Urinary bladder (tissue), 3 donors: ENCODE measurements at regions not wholly inside any gene's neighbourhood (a gene's known extent, or its start where the extent isn't known, plus 50 kb on each side); places are given as distances from the start of the nearest gene placed in this dataset.
"Not testable (repeated sequence)": the region's sequence is repeated elsewhere in the genome, so short reads cannot be mapped to it uniquely, and the experiment has no call there.

Experiments used
- DNase-seq: peaks from one replicate; pipeline ENCODE4 v3.0.0-alpha.2; 2015; ENCODE audit errors: extremely low spot score
- H3K27ac ChIP-seq: one replicate; pipeline ENCODE4 v1.5.1; 2013; ENCODE audit warnings: low read depth, mild to moderate bottlenecking, moderate library complexity
- H3K36me3 ChIP-seq: one replicate; pipeline ENCODE4 v1.6.1; 2013; ENCODE audit warnings: mild to moderate bottlenecking, moderate library complexity; ENCODE audit not compliant: insufficient read depth
- H3K4me1 ChIP-seq: one replicate; pipeline ENCODE4 v1.6.1; 2013; ENCODE audit warnings: mild to moderate bottlenecking, moderate library complexity; ENCODE audit not compliant: insufficient read depth
- H3K4me3 ChIP-seq: one replicate; pipeline ENCODE4 v1.5.1; 2013; ENCODE audit warnings: low read depth, low read length
- WGBS: extraction: QIAGEN DNeasy Blood & Tissue Kit; methylation state at CpG from one replicate; pipeline ENCODE4 v1.1.7; 2013; 5-methylcytosine and 5-hydroxymethylcytosine counted together
- donor health status: healthy with polysubstance abuse.
- donor health status: healthy.

DNA sequence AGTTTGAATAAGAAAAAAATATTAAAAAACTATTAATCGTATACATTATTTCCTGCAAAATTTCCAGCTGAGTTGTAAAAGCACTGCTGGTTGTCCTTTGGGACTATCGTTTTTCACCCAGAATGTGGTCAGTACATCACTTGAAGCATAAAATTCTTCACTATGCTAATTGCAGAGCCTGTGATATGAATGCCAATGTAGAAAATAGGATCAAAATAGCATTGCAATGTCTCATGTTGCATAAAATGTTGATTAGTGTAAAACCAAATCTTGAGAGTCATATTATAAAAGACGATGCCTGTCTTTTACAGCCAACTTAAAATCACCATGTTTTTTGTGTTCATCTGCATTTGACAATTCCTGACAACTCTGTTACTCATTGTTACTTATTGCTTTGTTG is 207.7 kb downstream of the MMUT start:
- no peak overlapping the region for H3K4me3 ChIP-seq
- no peaks in the 10 kb centered on the region for H3K36me3 ChIP-seq
- no peak for DNase-seq
- no peaks in the 10 kb centered on the region for H3K4me1 ChIP-seq
- 90% methylated on average over 3 of the region's 3 CpGs for WGBS
- H3K27ac ChIP-seq: no peak overlapping the region

DNA sequence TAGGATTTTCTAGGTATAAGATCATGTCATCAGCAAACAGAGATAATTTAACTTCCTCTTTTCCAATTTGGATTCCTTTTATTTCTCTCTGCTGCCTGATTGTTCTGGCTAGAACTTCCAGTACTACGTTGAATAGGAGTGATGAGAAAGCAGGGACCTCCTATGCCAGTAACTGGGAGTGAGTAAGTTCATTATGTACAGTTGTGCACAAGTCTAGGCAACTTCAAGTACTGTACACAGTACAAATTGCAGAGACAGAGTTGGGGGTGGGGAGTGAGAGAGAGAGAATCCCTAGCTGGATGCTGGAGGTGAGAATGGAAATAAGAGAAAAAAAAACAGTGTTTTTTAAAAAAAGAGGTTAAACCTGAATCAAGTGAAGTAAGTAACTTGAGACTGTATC is 210.2 kb downstream of the MMUT start:
- WGBS: 49% methylated on average over 1 of the region's 1 CpG
- Histone ChIP-seq H3K4me1 (no peaks in the 10 kb centered on the region), H3K27ac (no peak overlapping the region), H3K36me3 (no peaks in the 10 kb centered on the region), H3K4me3 (no peak overlapping the region)
- DNase-seq: no peak

DNA sequence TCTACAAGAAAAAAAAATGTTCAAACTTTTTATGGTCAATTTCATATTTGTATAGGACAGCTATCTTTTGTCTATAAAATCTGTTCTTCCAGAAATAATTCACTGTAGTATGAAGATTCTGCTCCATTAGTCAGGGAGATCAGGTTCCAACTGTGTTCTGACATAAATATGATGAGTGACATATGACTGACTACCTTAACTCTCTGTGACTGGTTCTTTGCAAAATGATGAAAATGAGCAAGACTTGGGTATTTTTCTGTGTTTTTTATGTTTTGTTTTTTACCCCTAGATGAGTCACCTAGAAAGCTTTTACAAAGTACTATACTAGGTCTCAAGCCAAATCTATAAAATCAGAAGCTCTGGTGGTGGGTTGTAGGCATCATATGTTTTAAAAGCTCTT is 229.6 kb downstream of the MMUT start:
- DNase-seq: no peak

DNA sequence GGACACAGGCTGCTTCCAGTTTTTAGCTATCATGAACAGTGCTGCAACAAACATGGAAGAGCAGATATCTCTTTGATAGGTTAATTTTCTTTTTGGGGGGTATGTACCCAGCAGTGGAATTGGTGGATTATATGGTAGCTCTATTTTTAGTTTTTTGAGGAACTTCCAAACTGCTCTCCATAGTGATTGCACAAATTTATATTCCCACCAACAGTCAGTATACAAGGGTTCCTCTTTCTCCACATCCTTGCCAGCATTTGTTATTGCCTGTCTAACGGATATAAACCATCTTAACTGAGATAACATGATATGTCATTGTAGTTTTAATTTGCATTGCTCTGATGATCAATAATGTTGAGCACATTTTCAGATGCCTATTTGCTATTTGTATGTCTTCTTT is 237.6 kb downstream of the MMUT start:
- no peak overlapping the region for H3K27ac ChIP-seq
- WGBS: 70% methylated on average over 1 of the region's 1 CpG
- H3K4me1 ChIP-seq: no peaks in the 10 kb centered on the region
- no peak overlapping the region for H3K4me3 ChIP-seq
- H3K36me3 ChIP-seq: no peaks in the 10 kb centered on the region
- no peak for DNase-seq

More for the DNA sequence above, 229.6 kb downstream of the MMUT start:
- H3K4me1 ChIP-seq: no peaks in the 10 kb centered on the region
- H3K36me3 ChIP-seq: no peaks in the 10 kb centered on the region
- H3K4me3 ChIP-seq: no peak overlapping the region
- H3K27ac ChIP-seq: no peak overlapping the region

DNA sequence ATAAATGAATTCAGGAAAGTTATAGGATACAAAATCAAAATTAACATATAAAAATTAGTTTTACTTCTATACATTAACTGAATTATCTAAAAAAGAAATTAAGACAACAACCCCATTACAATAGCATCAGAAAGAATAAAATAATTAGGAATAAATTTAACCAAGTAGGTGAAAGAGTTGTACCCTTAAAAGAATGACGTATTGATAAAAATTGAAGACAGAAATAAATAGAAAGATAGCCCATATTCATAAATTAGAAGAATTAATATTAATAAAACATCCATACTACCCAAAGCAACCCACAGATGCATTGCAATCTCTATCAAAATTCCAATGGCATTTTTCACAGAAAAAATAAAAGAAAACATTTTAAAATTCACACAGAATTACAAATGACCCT is 242.8 kb downstream of the MMUT start:
- Histone ChIP-seq H3K27ac (no peak overlapping the region), H3K4me1 (no peaks in the 10 kb centered on the region), H3K4me3 (no peak overlapping the region), H3K36me3 (no peaks in the 10 kb centered on the region)
- no peak for DNase-seq
- WGBS: 81% methylated on average over 1 of the region's 1 CpG

DNA sequence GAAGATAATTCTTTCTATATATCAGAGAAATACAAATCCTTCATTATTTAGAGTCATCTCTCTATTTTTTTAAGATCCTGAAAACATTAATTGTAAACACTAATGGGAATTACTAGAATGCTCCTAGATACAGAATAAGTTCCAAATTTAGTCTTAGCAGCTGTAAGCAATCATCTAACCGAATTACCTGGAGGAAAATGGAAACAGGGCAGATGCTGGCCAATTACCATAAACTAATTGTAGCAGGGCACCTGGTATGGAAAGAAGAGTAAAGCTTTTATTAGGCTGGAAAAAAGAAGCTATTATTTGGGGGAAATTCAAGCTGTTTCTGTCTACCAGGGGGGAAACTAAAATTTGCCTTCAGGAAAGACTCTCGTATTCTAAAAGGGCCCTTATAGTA is 257.5 kb downstream of the MMUT start:
- DNase-seq: no peak
- Histone ChIP-seq H3K36me3 (no peaks in the 10 kb centered on the region), H3K27ac (no peak overlapping the region), H3K4me3 (no peak overlapping the region), H3K4me1 (no peaks in the 10 kb centered on the region)
- 82% methylated on average over 2 of the region's 2 CpGs for WGBS

DNA sequence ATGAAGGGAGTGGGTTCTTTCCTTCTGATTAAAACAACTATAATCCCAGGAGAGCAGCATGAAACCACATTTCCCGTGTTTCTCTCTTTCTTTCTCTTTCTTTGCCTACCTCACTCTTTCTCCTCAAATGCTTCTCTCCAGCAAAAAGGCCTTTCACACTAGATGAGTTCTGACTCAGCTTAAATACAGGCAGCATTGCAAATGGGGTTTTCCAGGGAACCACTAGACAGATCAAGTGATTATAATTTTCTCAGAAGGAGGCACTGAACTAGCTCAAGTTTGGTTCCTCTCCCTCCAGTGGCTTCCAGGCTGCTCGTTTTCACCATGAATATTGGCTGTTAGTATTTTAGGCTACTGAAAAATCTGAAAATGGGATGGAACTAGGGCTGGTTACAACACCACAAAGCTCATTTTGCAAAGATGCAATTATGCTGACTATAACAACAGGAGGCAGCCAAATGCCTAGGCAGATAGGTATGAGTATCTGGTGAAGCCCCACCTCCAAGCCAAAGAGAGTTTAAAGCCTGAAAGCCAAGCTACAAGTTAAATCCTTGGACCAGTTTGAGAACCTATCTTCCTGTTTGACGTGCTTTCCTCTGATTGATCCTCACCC is 260.0 kb downstream of the MMUT start:
- WGBS: 68% methylated on average over 3 of the region's 3 CpGs
- no peak overlapping the region for H3K4me3 ChIP-seq
- H3K36me3 ChIP-seq: no peaks in the 10 kb centered on the region
- no peak overlapping the region for H3K27ac ChIP-seq
- H3K4me1 ChIP-seq: no peaks in the 10 kb centered on the region
- no peak for DNase-seq

DNA sequence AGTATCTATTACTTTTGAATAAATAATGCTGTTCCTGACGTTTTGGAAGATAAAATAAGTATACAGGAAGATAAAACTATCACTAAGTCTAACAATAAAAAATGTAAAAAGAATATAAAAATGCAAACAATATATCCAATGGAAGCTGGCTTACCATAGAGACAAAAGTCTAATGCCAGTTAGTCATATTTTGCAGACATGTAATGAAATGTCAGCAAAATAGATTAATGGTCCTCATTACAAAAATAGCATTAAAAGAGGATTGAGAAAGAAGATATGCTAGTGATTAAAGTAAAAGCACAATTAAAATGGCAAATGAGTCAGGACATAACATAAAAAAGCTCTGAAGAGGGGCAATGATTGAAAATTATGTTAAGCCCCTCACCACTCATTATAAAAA is 265.0 kb downstream of the MMUT start:
- H3K4me3 ChIP-seq: no peak overlapping the region
- no peak overlapping the region for H3K27ac ChIP-seq
- WGBS: 13% methylated on average over 1 of the region's 1 CpG
- no peaks in the 10 kb centered on the region for H3K4me1 ChIP-seq
- DNase-seq: no peak
- no peaks in the 10 kb centered on the region for H3K36me3 ChIP-seq

DNA sequence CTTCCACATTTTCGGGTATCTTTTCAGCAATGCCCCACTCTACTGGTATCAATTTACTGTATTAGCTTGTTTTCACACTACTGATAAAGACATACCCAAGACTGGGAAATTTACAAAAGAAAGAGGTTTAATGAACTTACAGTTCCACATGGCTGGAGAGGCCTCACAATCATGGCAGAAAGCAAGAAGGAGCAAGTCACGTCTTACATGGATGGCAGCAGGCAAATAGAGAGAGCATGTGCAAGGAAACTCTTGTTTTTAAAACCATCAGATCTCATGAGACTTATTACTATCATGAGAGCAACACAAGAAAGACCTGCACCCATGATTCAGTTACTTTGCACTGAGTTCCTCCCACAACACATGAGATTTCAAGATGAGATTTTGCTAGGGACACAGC is 300.7 kb downstream of the MMUT start:
- not testable (repeated sequence) for H3K4me3 ChIP-seq, H3K27ac ChIP-seq, H3K36me3 ChIP-seq, H3K4me1 ChIP-seq, DNase-seq
- WGBS: 79% methylated on average over 2 of the region's 2 CpGs

DNA sequence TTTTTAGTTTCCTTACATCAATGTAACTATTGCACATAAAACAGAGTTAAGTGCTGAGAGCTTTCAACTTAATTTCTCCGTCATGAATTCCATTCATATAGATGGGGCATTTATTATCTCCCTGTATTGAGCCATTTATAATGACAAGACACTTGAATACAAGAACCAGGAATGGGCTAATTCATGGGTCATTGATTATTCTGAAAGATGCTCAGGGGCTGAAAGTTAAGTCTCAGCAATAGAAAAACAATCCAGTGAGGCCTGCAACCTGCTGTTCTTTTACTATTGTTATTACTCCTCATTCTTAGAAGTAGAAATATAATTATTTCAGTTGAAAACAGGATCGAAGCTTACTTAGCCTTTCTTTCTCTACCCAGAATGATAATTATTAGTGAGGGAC is 307.7 kb downstream of the MMUT start:
- 74% methylated on average over 2 of the region's 2 CpGs for WGBS
- no peaks in the 10 kb centered on the region for H3K4me1 ChIP-seq
- no peak for DNase-seq
- no peak overlapping the region for H3K4me3 ChIP-seq
- no peaks in the 10 kb centered on the region for H3K36me3 ChIP-seq
- no peak overlapping the region for H3K27ac ChIP-seq

DNA sequence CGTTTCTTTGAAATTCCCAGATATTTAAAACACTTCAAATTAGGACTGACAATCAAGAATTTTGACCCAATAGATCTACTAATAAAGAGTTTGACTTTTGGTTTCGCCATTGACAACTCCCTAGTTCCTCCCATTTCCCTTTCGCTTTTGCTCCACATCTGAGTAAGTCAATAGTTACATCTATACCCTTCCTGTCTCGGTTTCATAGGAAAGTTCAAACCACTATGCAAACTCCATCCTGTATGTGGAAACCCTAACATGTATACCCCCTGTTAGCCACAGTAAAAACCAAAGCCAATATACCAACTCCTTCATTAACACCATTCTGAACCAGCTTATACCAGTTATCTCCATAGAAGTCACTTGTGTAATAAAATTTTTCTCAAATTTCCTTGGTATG is 311.1 kb downstream of the MMUT start:
- no peak overlapping the region for H3K4me3 ChIP-seq
- WGBS: 83% methylated on average over 4 of the region's 4 CpGs
- DNase-seq: no peak
- H3K36me3 ChIP-seq: no peaks in the 10 kb centered on the region
- no peaks in the 10 kb centered on the region for H3K4me1 ChIP-seq
- no peak overlapping the region for H3K27ac ChIP-seq

DNA sequence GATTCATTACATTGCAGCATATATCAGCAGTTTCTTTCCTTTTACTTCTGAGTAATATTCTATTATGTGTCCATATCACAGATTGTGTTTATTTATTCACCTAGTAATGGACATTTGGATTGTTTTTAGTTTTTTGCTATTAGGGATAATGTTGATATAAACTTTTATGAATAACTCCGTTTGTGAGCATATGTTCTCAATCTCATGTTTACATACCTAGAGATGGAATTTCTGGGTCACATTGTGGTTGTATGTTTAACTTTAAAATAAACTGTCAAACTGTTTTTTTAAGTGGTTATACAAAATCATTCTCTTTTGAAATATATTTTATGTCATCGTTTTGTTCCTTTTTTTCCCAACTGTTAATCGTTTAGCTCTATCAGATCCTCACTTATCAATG is 311.6 kb downstream of the MMUT start:
- no peaks in the 10 kb centered on the region for H3K4me1 ChIP-seq
- no peaks in the 10 kb centered on the region for H3K36me3 ChIP-seq
- no peak overlapping the region for H3K27ac ChIP-seq
- no peak for DNase-seq
- H3K4me3 ChIP-seq: no peak overlapping the region
- 46% methylated on average over 3 of the region's 3 CpGs for WGBS

DNA sequence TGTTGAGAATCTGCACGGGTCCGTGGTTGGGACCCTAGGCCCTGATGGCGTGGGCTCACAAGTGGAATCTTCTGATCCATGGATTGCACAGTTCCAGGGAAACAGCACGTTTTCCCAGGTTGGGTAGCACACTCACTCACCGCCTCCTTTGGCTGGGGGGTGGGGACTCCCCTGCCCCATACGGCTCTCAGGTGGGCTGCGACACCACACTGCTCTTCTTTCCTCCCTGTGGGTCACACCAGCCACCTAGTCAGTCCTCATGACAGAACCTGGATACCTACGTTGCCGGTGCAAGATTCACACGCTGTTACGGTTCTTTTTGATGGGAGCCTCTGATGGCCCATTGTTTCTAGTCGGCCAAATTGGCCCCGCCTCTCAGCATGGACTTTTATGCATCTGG is 312.0 kb downstream of the MMUT start:
- 87% methylated on average over 13 of the region's 13 CpGs for WGBS
- H3K4me1 ChIP-seq: no peaks in the 10 kb centered on the region
- H3K36me3 ChIP-seq: no peaks in the 10 kb centered on the region
- H3K4me3 ChIP-seq: no peak overlapping the region
- no peak for DNase-seq
- H3K27ac ChIP-seq: no peak overlapping the region

DNA sequence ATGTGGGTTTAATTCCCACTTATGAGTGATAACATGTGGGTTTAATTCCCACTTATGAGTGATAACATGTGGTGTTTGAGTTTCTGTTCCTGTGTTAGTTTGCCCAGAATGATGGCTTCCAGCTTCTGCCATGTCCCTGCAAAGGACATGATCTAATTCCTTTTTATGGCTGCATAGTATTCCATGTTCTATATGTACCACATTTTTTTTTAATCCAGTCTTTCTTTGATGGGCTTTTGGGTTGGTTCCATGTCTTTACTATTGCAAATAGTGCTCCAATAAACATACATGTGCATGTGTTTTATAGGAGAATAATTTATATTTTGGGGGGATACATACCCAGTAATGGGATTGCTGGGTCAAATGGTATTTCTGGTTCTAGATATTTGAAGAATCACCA is 317.8 kb downstream of the MMUT start:
- no peaks in the 10 kb centered on the region for H3K36me3 ChIP-seq
- no peaks in the 10 kb centered on the region for H3K4me1 ChIP-seq
- no peak overlapping the region for H3K27ac ChIP-seq
- DNase-seq: no peak
- H3K4me3 ChIP-seq: no peak overlapping the region

DNA sequence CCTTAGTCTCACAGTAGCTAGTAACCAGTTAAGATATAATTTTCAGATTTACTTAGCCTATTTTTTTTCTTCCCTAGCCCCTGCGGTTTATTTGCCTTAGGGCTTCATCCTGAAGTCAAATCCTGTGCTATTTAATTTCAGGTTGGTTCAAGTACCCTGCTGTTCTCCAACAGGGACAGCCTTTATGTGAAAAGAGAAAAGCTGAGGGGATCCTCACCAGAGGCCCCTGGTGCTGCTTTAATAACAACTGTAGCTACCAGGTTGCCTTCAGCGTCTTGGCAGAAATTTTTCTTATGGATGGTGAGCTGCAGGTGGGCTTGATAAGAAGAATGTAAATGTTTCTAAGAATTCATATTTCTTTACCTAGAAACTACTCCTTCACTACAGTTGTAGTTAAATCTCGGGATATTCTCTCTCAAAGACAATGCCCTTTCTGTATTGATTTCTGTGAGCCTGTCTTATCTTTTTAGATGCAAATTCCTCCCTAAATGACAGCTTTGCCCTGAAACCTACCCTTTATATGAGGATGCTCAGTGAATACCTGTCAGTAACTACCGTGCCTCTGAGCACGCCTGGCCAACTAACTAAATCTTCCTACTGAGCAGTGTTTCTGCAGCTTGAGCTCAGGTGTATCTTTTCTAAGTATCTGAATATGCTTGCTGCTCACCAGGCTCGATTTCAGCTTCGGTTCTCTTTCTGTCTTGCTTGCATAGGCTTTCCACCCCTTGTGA is 320.5 kb downstream of the MMUT start:
- Histone ChIP-seq H3K4me3 (no peak overlapping the region), H3K36me3 (no peaks in the 10 kb centered on the region), H3K27ac (no peak overlapping the region), H3K4me1 (no peaks in the 10 kb centered on the region)
- DNase-seq: no peak
- 26% methylated on average over 7 of the region's 7 CpGs for WGBS
